ENCODE measurements at regions not wholly inside any gene's neighbourhood (a gene's known extent, or its start where the extent isn't known, plus 50 kb on each side); places are given as distances from the start of the nearest gene placed in this dataset.

- TF ChIP-seq YY1 (tag by site-specific recombination; IDR thresholded peaks at IDR 0.05), result no peak
- TF ChIP-seq REST (tag by site-specific recombination; IDR thresholded peaks at IDR 0.05), result no peak
- no peak for TF ChIP-seq CTCF (tag by site-specific recombination; IDR thresholded peaks at IDR 0.05)
- TF ChIP-seq ZNF121 (tag by site-specific recombination; IDR thresholded peaks at IDR 0.05), result no peak
- TF ChIP-seq ZNF521 (tag by site-specific recombination; IDR thresholded peaks at IDR 0.05), result no peak
These were observed 114.8 kb upstream of the TDRD3 start for GRCh38 chr13:60282186-60282585.

Data from HEK293 (cell line).